GM12891 (cell line): ENCODE measurements at regions not wholly inside any gene's neighbourhood (a gene's known extent, or its start where the extent isn't known, plus 50 kb on each side); places are given as distances from the start of the nearest gene placed in this dataset.
A peak's percentile ranks its signal among the peaks of the same experiment; 100 is the strongest.
"Not testable (repeated sequence)": the region's sequence is repeated elsewhere in the genome, so short reads cannot be mapped to it uniquely, and the experiment has no call there.

Experiments used
- DNase-seq: peaks from one replicate; pipeline ENCODE4 v3.0.0; 2011; ENCODE audit warnings: low spot score; ENCODE audit not compliant: insufficient read length
- FAIRE-seq: peaks from 2 replicates; lab custom pipeline; 2011; peaks lifted over from hg19 to GRCh38; lab: Jason Lieb, UNC
- PAX5 ChIP-seq: IDR thresholded peaks from 2 replicates; pipeline ENCODE4 v1.6.1; 2011; ENCODE audit warnings: low read length, moderate library complexity, mild to moderate bottlenecking; ENCODE audit not compliant: insufficient read depth, severe bottlenecking
- POLR2A ChIP-seq: IDR thresholded peaks from 2 replicates; pipeline ENCODE4 v1.6.1; 2011; ENCODE audit warnings: low read depth, low read length, control low read depth
- POLR2AphosphoS5 ChIP-seq: IDR thresholded peaks from 2 replicates; pipeline ENCODE4 v1.6.1; 2011; ENCODE audit warnings: low read depth, low read length, control low read depth
- POU2F2 ChIP-seq: IDR thresholded peaks from 2 replicates; pipeline ENCODE4 v1.6.1; 2011; ENCODE audit warnings: low read depth, mild to moderate bottlenecking, control low read depth, low read length, moderate library complexity
- SPI1 ChIP-seq: IDR thresholded peaks from 2 replicates; pipeline ENCODE4 v1.6.1; 2011; ENCODE audit warnings: low read depth, low read length, control low read depth
- TAF1 ChIP-seq: IDR thresholded peaks from 2 replicates; pipeline ENCODE4 v1.6.1; 2011; ENCODE audit warnings: low read depth, low read length, control low read depth

GRCh38 chrX:78603908-78604307 is 55.2 kb downstream of the RTL3 start:
- no peak for TF ChIP-seq POLR2AphosphoS5
- no peak for TF ChIP-seq POLR2A
- no peak for TF ChIP-seq SPI1
- no peak for TF ChIP-seq TAF1
- TF ChIP-seq POU2F2: no peak
- TF ChIP-seq PAX5: no peak
- no peak for DNase-seq
- FAIRE-seq: no peak

GRCh38 chrX:78595901-78596502 is 63.1 kb downstream of the RTL3 start:
- TF ChIP-seq TAF1: no peak
- no peak for TF ChIP-seq SPI1
- TF ChIP-seq POLR2AphosphoS5: no peak
- no peak for TF ChIP-seq POU2F2
- no peak for TF ChIP-seq PAX5
- TF ChIP-seq POLR2A: no peak
- FAIRE-seq (no peak), DNase-seq (no peak)

- TF ChIP-seq PAX5 (no peak), POLR2A (no peak), POU2F2 (no peak), TAF1 (no peak)
- DNase-seq: no peak
- no peak for FAIRE-seq
These were observed 65.4 kb downstream of the RTL3 start for GRCh38 chrX:78593701-78594100.

GRCh38 chrX:78592030-78592429 is 67.1 kb downstream of the RTL3 start:
- DNase-seq (no peak), FAIRE-seq (no peak)
- TF ChIP-seq POLR2A: no peak
- TF ChIP-seq POU2F2: no peak
- TF ChIP-seq PAX5: no peak
- no peak for TF ChIP-seq SPI1
- no peak for TF ChIP-seq TAF1
- no peak for TF ChIP-seq POLR2AphosphoS5

- FAIRE-seq (no peak), DNase-seq (no peak)
- no peak for TF ChIP-seq POLR2AphosphoS5
- no peak for TF ChIP-seq POU2F2
- no peak for TF ChIP-seq TAF1
- TF ChIP-seq SPI1: no peak
- TF ChIP-seq PAX5: no peak
- no peak for TF ChIP-seq POLR2A
These were observed 84.8 kb downstream of the RTL3 start for GRCh38 chrX:78574306-78574705.

GRCh38 chrX:78573630-78574029 is 85.5 kb downstream of the RTL3 start:
- DNase-seq: no peak
- TF ChIP-seq SPI1 (no peak), PAX5 (no peak), TAF1 (no peak), POLR2AphosphoS5 (no peak), POU2F2 (no peak), POLR2A (no peak)
- no peak for FAIRE-seq

- FAIRE-seq (no peak), DNase-seq (no peak)
- TF ChIP-seq TAF1 (no peak), PAX5 (no peak), POLR2A (no peak), POU2F2 (no peak), SPI1 (no peak), POLR2AphosphoS5 (no peak)
These were observed 87.3 kb downstream of the RTL3 start for GRCh38 chrX:78571849-78572248.

- no peak for FAIRE-seq
- DNase-seq: no peak
- TF ChIP-seq PAX5 (no peak), TAF1 (no peak), POLR2A (no peak), POU2F2 (no peak), POLR2AphosphoS5 (no peak), SPI1 (no peak)
These were observed 103.6 kb downstream of the RTL3 start for GRCh38 chrX:78555401-78555980.

- not testable (repeated sequence) for DNase-seq, FAIRE-seq
- TF ChIP-seq SPI1: peak; percentile 70
These were observed 106.5 kb downstream of the RTL3 start for GRCh38 chrX:78552628-78553027.

- TF ChIP-seq SPI1: no peak
- TF ChIP-seq TAF1: no peak
- TF ChIP-seq POLR2AphosphoS5: no peak
- TF ChIP-seq POLR2A: no peak
- no peak for TF ChIP-seq POU2F2
- TF ChIP-seq PAX5: no peak
- DNase-seq (no peak), FAIRE-seq (no peak)
These were observed 111.1 kb downstream of the RTL3 start for GRCh38 chrX:78548012-78548411.

- no peak for DNase-seq
- no peak for FAIRE-seq
- TF ChIP-seq POU2F2: no peak
- TF ChIP-seq TAF1: no peak
- no peak for TF ChIP-seq SPI1
- TF ChIP-seq POLR2AphosphoS5: no peak
- TF ChIP-seq PAX5: no peak
- TF ChIP-seq POLR2A: no peak
These were observed 113.9 kb downstream of the RTL3 start for GRCh38 chrX:78545233-78545632.
